Activated CD8-positive, alpha-beta memory T cell treated with anti-CD3 and anti-CD28 coated beads, Interleukin-2, amount 10 ng/mL, durations not matched to agents 7 days and 5 days (primary cell): ENCODE measurements at regions not wholly inside any gene's neighbourhood (a gene's known extent, or its start where the extent isn't known, plus 50 kb on each side); places are given as distances from the start of the nearest gene placed in this dataset.

Experiments used
- ATAC-seq: fragments of 150-1000 bp; cut with Tn5 transposase; one replicate; pipeline ENCODE4 v1.10.0; 2021; ENCODE audit warnings: moderate library complexity
- CTCF ChIA-PET: fragments of 350-600 bp; sonication (Branson Sonifier 250); formaldehyde crosslinking; loops from one replicate; lab custom pipeline; 2021; ENCODE audit warnings: antibody characterized with exemption; lab: Charles Lee
- DNase-seq: peaks from one replicate; pipeline ENCODE4 v3.0.0-alpha.2; 2020
- H3K27ac Mint-ChIP-seq: one replicate; pipeline ENCODE4 v1.8.0; 2021; ENCODE audit warnings: mild to moderate bottlenecking, mixed read lengths
- H3K27me3 Mint-ChIP-seq: one replicate; pipeline ENCODE4 v1.8.0; 2021; ENCODE audit warnings: mixed read lengths
- H3K36me3 Mint-ChIP-seq: one replicate; pipeline ENCODE4 v1.8.0; 2021; ENCODE audit warnings: mild to moderate bottlenecking, mixed read lengths
- H3K4me1 Mint-ChIP-seq: one replicate; pipeline ENCODE4 v1.8.0; 2021; ENCODE audit warnings: mixed read lengths
- H3K4me3 Mint-ChIP-seq: one replicate; pipeline ENCODE4 v1.8.0; 2021; ENCODE audit warnings: mild to moderate bottlenecking, moderate library complexity, mixed read lengths
- H3K9me3 Mint-ChIP-seq: one replicate; pipeline ENCODE4 v1.8.0; 2022; ENCODE audit warnings: low read depth, mixed read lengths

GRCh38 chr10:123519861-123520260 is 146.3 kb upstream of the GPR26 start:
- Mint-ChIP-seq H3K4me3 (no peak overlapping the region), H3K9me3 (no peaks in the 10 kb centered on the region), H3K27me3 (peaks cover 2% of the 10 kb centered on the region), H3K27ac (no peak overlapping the region), H3K36me3 (no peaks in the 10 kb centered on the region), H3K4me1 (no peaks in the 10 kb centered on the region)
- CTCF ChIA-PET = no interaction called here
- ATAC-seq (no peak), DNase-seq (peak; percentile 31)

GRCh38 chr10:123521076-123521475 is 145.1 kb upstream of the GPR26 start:
- CTCF ChIA-PET = no interaction called here
- Mint-ChIP-seq H3K9me3 (no peaks in the 10 kb centered on the region), H3K4me1 (no peaks in the 10 kb centered on the region), H3K27me3 (no peaks in the 10 kb centered on the region), H3K36me3 (no peaks in the 10 kb centered on the region), H3K4me3 (no peak overlapping the region), H3K27ac (no peak overlapping the region)
- no peak for ATAC-seq
- DNase-seq = peak; percentile 31

- H3K9me3 Mint-ChIP-seq = no peaks in the 10 kb centered on the region
- no peaks in the 10 kb centered on the region for H3K36me3 Mint-ChIP-seq
- no peaks in the 10 kb centered on the region for H3K4me1 Mint-ChIP-seq
- ATAC-seq (no peak), DNase-seq (no peak)
- H3K27me3 Mint-ChIP-seq = no peaks in the 10 kb centered on the region
- H3K27ac Mint-ChIP-seq = no peak overlapping the region
- no peak overlapping the region for H3K4me3 Mint-ChIP-seq
- CTCF ChIA-PET = no interaction called here
Measured at GRCh38 chr10:123521556-123521955, 144.6 kb upstream of the GPR26 start.

GRCh38 chr10:123522702-123523312 is 143.3 kb upstream of the GPR26 start:
- ATAC-seq = no peak
- H3K4me1 Mint-ChIP-seq = no peaks in the 10 kb centered on the region

GRCh38 chr10:123523833-123524232 is 142.3 kb upstream of the GPR26 start:
- no peaks in the 10 kb centered on the region for H3K4me1 Mint-ChIP-seq
- H3K9me3 Mint-ChIP-seq = no peaks in the 10 kb centered on the region
- H3K4me3 Mint-ChIP-seq = no peak overlapping the region
- ATAC-seq (no peak), DNase-seq (no peak)
- no peak overlapping the region for H3K27ac Mint-ChIP-seq
- no peaks in the 10 kb centered on the region for H3K36me3 Mint-ChIP-seq
- no peaks in the 10 kb centered on the region for H3K27me3 Mint-ChIP-seq
- CTCF ChIA-PET = interaction anchor here (0.6 kb wide), 1 partner anchor 482 kb away, joined by 3 read pairs; no protein-coding TSS in a partner anchor

More at GRCh38 chr10:123522702-123523312, 143.3 kb upstream of the GPR26 start:
- no peaks in the 10 kb centered on the region for H3K27me3 Mint-ChIP-seq
- no peak overlapping the region for H3K4me3 Mint-ChIP-seq
- no peaks in the 10 kb centered on the region for H3K9me3 Mint-ChIP-seq
- DNase-seq = peak; percentile 12
- no peaks in the 10 kb centered on the region for H3K36me3 Mint-ChIP-seq
- CTCF ChIA-PET = no interaction called here
- H3K27ac Mint-ChIP-seq = no peak overlapping the region

GRCh38 chr10:123526356-123527064 is 139.6 kb upstream of the GPR26 start:
- DNase-seq (no peak), ATAC-seq (no peak)
- no peaks in the 10 kb centered on the region for H3K4me1 Mint-ChIP-seq
- H3K9me3 Mint-ChIP-seq = no peaks in the 10 kb centered on the region
- CTCF ChIA-PET = no interaction called here
- no peaks in the 10 kb centered on the region for H3K27me3 Mint-ChIP-seq
- no peak overlapping the region for H3K4me3 Mint-ChIP-seq
- no peaks in the 10 kb centered on the region for H3K36me3 Mint-ChIP-seq
- H3K27ac Mint-ChIP-seq = no peak overlapping the region

- Mint-ChIP-seq H3K4me1 (no peaks in the 10 kb centered on the region), H3K36me3 (no peaks in the 10 kb centered on the region), H3K27ac (no peak overlapping the region), H3K27me3 (no peaks in the 10 kb centered on the region), H3K9me3 (peaks cover 2% of the 10 kb centered on the region), H3K4me3 (no peak overlapping the region)
- CTCF ChIA-PET = no interaction called here
- ATAC-seq (no peak), DNase-seq (no peak)
Measured at GRCh38 chr10:123527151-123527550, 139.0 kb upstream of the GPR26 start.

GRCh38 chr10:123529146-123529760 is 136.9 kb upstream of the GPR26 start:
- no peak for DNase-seq
- Mint-ChIP-seq H3K4me3 (no peak overlapping the region), H3K27ac (no peak overlapping the region), H3K9me3 (peaks cover 2% of the 10 kb centered on the region), H3K36me3 (no peaks in the 10 kb centered on the region), H3K4me1 (no peaks in the 10 kb centered on the region), H3K27me3 (peaks cover 14% of the 10 kb centered on the region)
- CTCF ChIA-PET = no interaction called here
- no peak for ATAC-seq

- H3K4me3 Mint-ChIP-seq = no peak overlapping the region
- H3K27ac Mint-ChIP-seq = no peak overlapping the region
- DNase-seq (no peak), ATAC-seq (no peak)
- no peaks in the 10 kb centered on the region for H3K4me1 Mint-ChIP-seq
- H3K27me3 Mint-ChIP-seq = peaks cover 23% of the 10 kb centered on the region
- CTCF ChIA-PET = no interaction called here
- H3K36me3 Mint-ChIP-seq = no peaks in the 10 kb centered on the region
- peaks cover 2% of the 10 kb centered on the region for H3K9me3 Mint-ChIP-seq
Measured at GRCh38 chr10:123530166-123530870, 135.8 kb upstream of the GPR26 start.

- no peak overlapping the region for H3K27ac Mint-ChIP-seq
Measured at GRCh38 chr10:123535386-123535785, 130.8 kb upstream of the GPR26 start.

GRCh38 chr10:123536176-123536845 is 129.8 kb upstream of the GPR26 start:
- CTCF ChIA-PET = no interaction called here
- ATAC-seq = no peak
- H3K4me3 Mint-ChIP-seq = no peak overlapping the region
- H3K9me3 Mint-ChIP-seq = peaks cover 2% of the 10 kb centered on the region
- H3K4me1 Mint-ChIP-seq = no peaks in the 10 kb centered on the region
- peaks cover 50% of the 10 kb centered on the region for H3K27me3 Mint-ChIP-seq
- no peak for DNase-seq
- no peak overlapping the region for H3K27ac Mint-ChIP-seq
- H3K36me3 Mint-ChIP-seq = no peaks in the 10 kb centered on the region

More at GRCh38 chr10:123535386-123535785, 130.8 kb upstream of the GPR26 start:
- ATAC-seq (no peak), DNase-seq (no peak)
- Mint-ChIP-seq H3K36me3 (no peaks in the 10 kb centered on the region), H3K4me1 (no peaks in the 10 kb centered on the region), H3K27me3 (peaks cover 45% of the 10 kb centered on the region), H3K9me3 (peaks cover 2% of the 10 kb centered on the region), H3K4me3 (no peak overlapping the region)
- CTCF ChIA-PET = no interaction called here

GRCh38 chr10:123537188-123537961 is 128.8 kb upstream of the GPR26 start:
- H3K4me1 Mint-ChIP-seq = no peaks in the 10 kb centered on the region
- ATAC-seq (no peak), DNase-seq (no peak)
- no peak overlapping the region for H3K27ac Mint-ChIP-seq
- H3K27me3 Mint-ChIP-seq = peaks cover 52% of the 10 kb centered on the region
- H3K9me3 Mint-ChIP-seq = no peaks in the 10 kb centered on the region
- no peak overlapping the region for H3K4me3 Mint-ChIP-seq
- no peaks in the 10 kb centered on the region for H3K36me3 Mint-ChIP-seq
- CTCF ChIA-PET = no interaction called here
